RCC 7860 (cell line): ENCODE measurements at regions not wholly inside any gene's neighbourhood (a gene's known extent, or its start where the extent isn't known, plus 50 kb on each side); places are given as distances from the start of the nearest gene placed in this dataset.

Source experiments
- DNase-seq: peaks from one replicate; pipeline ENCODE4 v3.0.0-alpha.2; 2015; ENCODE audit warnings: low spot score
- FAIRE-seq: peaks from 2 replicates; lab custom pipeline; 2012; peaks lifted over from hg19 to GRCh38; lab: Jason Lieb, UNC

DNA sequence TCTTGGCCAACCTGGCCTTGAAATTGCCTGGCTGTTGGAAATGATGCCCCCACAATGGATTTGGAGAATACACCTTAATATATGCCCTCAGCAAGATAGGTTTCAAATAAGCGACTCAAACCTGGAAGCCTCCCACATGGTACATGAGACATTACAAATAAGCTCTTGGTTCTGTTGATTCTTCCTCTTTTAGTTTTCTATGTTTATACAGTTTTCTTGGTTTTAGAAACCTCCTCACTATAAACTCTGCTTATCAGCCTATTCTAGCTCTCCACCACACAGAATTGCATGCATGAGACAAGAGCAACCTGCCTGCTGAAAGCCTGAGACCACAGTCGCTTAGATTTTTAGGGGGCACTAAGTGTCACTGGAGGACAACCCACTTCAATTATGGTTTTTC, 108.8 kb upstream of the PREP start:
- FAIRE-seq (no peak), DNase-seq (no peak)

- DNase-seq, result no peak
- FAIRE-seq, result no peak
These were observed 107.9 kb upstream of the PREP start for GRCh38 chr6:105510746-105511145.

- FAIRE-seq, result no peak
- DNase-seq, result no peak
These were observed 106.8 kb upstream of the PREP start for GRCh38 chr6:105509506-105510331.

DNA sequence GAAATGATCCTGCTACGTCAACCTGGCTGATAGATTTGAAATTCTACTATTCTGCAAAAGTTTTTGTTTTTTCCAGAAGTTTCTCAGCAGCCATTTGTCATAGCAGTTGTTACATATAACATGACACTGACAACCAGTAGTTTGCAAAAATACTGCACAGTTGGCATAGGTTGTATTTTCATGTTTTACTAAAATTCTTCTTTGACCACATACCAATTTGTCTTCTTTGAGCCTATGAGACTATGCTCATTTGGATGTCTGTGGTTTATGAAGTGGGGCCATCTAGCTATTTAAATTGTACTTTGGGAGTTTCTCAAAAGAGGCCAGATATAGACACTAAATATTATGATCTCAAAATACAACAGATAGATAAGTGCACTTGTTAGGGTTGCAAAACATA, 104.9 kb upstream of the PREP start:
- no peak for DNase-seq
- FAIRE-seq, result no peak

GRCh38 chr6:105504706-105505105, 101.8 kb upstream of the PREP start:
- no peak for FAIRE-seq
- DNase-seq, result no peak

DNA sequence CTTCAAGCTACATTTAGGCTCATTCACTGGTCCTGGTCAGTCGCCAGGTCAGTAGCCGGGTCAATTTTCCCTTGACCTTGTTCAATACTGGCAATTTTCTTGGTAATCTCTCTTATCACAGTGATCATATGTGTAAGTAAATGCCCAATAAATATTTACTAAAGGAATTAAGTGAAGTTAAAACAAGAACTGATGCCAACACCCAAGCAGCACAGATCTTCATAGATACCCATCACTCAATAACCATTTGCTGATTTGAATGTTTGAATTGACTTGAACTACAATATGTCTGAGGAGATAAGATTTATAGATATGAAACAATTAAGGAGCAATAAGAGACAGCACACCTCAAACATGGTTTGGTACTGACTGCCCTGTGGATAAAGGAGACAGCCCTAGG, 100.8 kb upstream of the PREP start:
- FAIRE-seq (no peak), DNase-seq (no peak)

DNA sequence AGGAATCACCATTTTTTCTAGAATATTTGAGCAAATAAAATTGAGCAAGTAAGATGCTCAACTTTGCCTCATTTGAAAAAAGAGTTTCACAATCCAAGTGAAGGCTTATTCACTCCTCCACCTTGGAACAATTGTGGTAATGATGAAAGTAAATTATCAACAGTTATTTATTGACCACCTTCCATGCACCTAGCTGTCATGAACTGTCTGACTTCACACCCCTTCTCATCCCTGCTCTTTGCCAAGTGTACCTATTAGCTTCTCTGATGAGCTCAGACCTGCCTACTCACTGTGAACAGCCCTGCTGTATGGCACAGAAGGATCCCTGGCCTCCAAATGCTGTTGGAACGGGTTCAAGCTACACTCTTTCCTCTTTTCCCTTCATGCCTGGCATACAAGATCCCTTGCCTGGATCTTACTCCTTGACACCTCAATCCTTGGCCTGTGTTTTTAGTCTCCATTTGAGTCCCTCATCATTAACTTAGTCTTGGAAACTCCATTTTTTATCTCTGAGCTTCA, 99.0 kb upstream of the PREP start:
- FAIRE-seq (no peak), DNase-seq (no peak)

- no peak for DNase-seq
- FAIRE-seq, result no peak
These were observed 98.4 kb upstream of the PREP start for GRCh38 chr6:105501246-105501645.

GRCh38 chr6:105500693-105501092, 97.8 kb upstream of the PREP start:
- no peak for DNase-seq
- no peak for FAIRE-seq

DNA sequence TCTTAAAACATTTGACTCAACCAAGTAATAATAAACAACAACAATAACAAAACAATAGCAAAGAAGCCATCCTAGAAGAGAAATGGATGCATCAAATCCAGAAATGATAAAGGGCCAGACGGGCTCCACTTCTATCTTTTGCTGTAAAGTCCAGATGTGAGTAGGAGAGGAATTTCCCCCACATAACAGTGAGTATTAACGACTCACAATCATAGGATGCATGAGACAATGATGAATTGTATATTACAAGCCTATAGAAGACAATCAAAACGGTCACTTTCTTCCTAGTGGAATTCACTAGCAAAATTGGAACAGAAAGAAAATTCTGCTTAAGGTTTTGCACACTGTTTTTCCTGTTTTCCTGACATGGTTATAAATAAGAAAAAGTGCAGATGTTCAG, 97.0 kb upstream of the PREP start:
- FAIRE-seq (no peak), DNase-seq (no peak)

DNA sequence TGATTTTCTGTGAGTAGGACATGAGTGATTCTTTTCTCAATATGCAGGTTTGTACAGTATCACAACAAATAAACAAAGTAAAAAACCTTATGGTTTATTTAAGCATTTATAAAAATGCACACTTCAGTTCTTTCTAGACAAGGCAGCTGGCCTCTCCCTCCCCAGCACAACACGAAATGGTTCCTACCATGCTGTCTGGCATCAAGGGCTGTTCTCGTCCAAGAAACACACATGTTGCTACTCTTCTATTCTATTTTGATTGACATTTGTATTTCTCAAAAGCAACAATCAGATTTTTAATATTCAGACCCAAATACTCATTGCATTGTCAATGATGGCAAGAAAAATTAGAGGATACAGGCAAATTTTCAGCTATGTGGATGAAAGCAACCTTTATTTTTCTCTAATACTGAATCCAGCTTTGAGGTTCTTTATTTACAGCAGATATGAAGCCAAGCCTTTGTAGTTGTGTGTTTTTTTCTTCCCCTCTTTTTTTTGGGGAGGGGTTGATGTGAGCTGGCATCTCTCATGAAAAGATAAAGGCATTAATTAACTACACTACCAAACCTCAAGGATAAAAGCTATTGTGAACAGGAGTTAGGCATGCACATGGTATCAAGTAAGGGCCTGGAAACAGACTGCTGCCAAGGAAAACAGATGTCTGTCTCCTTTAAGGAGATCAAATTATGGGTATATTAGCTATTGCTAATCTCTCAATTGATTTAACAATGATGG, 96.4 kb upstream of the PREP start:
- DNase-seq (no peak), FAIRE-seq (no peak)

- DNase-seq, result no peak
- no peak for FAIRE-seq
These were observed 94.7 kb upstream of the PREP start for GRCh38 chr6:105497549-105497948.

- DNase-seq (no peak), FAIRE-seq (no peak)
These were observed 92.6 kb upstream of the PREP start for GRCh38 chr6:105495515-105495914.

GRCh38 chr6:105494688-105495087, 91.8 kb upstream of the PREP start:
- DNase-seq, result no peak
- FAIRE-seq, result no peak

- FAIRE-seq (no peak), DNase-seq (no peak)
These were observed 90.9 kb upstream of the PREP start for GRCh38 chr6:105493736-105494135.

GRCh38 chr6:105492706-105493673, 90.1 kb upstream of the PREP start:
- FAIRE-seq (no peak), DNase-seq (no peak)

DNA sequence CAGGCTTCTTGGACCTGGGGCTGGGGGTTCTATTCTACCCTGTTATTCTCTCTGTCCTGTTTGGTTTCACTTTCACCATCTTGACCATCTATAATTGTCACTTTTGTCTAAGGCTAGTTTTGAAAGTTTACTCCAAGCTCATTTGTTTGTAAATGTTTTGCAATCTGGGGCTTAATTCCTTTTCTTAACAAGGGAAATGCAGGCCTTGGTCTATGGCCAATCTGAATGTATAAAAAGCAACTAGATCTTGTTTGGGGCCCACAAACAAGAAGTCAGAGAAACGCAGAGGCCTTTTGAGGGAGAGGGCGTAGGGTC, 86.3 kb upstream of the PREP start:
- DNase-seq, result no peak
- no peak for FAIRE-seq

DNA sequence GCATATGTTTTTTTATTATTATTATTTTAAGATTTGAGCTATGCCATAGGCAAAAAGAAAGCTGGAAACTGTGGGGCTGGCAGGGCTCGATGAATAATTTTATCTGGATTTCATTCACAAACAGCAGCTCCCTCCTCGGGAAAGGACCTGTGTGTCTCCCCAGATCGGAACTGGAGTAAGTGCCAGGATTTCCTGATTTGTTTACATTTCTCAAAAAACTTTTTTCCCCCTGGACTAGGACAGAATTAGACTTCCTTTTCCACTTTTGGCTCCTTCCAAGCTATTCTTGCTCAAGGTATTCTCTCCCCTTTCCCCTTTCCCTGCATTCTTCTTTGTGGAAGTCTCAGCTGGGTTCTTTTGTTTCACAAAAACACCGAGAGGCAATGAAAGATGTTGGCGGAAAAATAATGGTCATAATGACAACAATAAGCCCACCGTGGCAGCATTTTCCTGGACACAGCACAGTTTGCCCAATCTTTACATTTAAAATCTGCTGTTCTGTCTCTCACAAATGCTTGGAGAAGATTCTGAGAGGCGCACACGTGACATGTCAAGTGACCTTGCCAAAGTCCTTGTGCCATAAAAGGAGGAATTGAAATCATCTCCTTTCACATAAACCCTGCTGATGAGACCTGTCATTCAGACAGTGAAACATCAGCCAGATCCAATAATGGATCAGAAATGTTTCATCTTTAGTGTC, 85.8 kb upstream of the PREP start:
- DNase-seq, result no peak
- FAIRE-seq, result no peak

GRCh38 chr6:105487040-105487790, 84.3 kb upstream of the PREP start:
- DNase-seq, result no peak
- FAIRE-seq, result no peak

GRCh38 chr6:105485456-105485855, 82.6 kb upstream of the PREP start:
- DNase-seq (no peak), FAIRE-seq (no peak)
